PC-3 (cell line): ENCODE measurements at regions not wholly inside any gene's neighbourhood (a gene's known extent, or its start where the extent isn't known, plus 50 kb on each side); places are given as distances from the start of the nearest gene placed in this dataset.

ENCODE experiments used
- ATAC-seq: fragments of 200-7000 bp; cut with Tn5 transposase; 2 replicates; pipeline ENCODE4 v1.9.1; 2020; ENCODE audit warnings: mild to moderate bottlenecking, moderate library complexity
- BruUV-seq: library from RNA; stranded (reverse); fragments of 400-500 nt; replicated peaks from 2 replicates; lab custom pipeline; 2021; lab: Mats Ljungman, UMichigan
- CTCF ChIA-PET: fragments of 300-600 bp; sonication (Branson Sonifier 250); formaldehyde crosslinking; loops from one replicate; lab custom pipeline; 2022; ENCODE audit warnings: antibody characterized with exemption; lab: Charles Lee
- POLR2A ChIA-PET: fragments of 300-600 bp; sonication (Branson Sonifier 250); formaldehyde crosslinking; loops from one replicate; lab custom pipeline; 2022; ENCODE audit warnings: antibody characterized with exemption; ENCODE audit not compliant: unreplicated experiment; lab: Charles Lee
- DNase-seq: peaks from one replicate; pipeline ENCODE4 v3.0.0-alpha.2; 2015
- H2AFZ ChIP-seq: fragments of 300-600 bp; sonication (generic); 2 replicates; pipeline ENCODE4 v1.6.0; 2016; ENCODE audit warnings: antibody characterized with exemption, low read length
- H3F3A ChIP-seq: fragments of 300-600 bp; sonication (generic); one replicate; pipeline ENCODE4 v1.6.0; 2017; ENCODE audit warnings: antibody characterized with exemption, low read length, control low read depth, mild to moderate bottlenecking; ENCODE audit not compliant: unreplicated experiment
- H3K27ac ChIP-seq: fragments of 300-600 bp; sonication (generic); 2 replicates; pipeline ENCODE4 v1.5.1; 2016; ENCODE audit warnings: mild to moderate bottlenecking, low read length
- H3K27me3 ChIP-seq: fragments of 300-600 bp; sonication (generic); 2 replicates; pipeline ENCODE4 v1.6.1; 2016; ENCODE audit warnings: low read length, mixed read lengths
- H3K36me3 ChIP-seq: fragments of 300-600 bp; sonication (generic); 2 replicates; pipeline ENCODE4 v1.6.1; 2016; ENCODE audit warnings: low read depth, mixed run types, low read length, mixed read lengths
- H3K4me1 ChIP-seq: fragments of 300-600 bp; sonication (generic); 2 replicates; pipeline ENCODE4 v1.5.1; 2016; ENCODE audit warnings: low read length; ENCODE audit not compliant: insufficient read depth
- H3K4me2 ChIP-seq: fragments of 300-600 bp; sonication (generic); 2 replicates; pipeline ENCODE4 v1.6.0; 2016; ENCODE audit warnings: low read length
- H3K4me3 ChIP-seq: fragments of 300-600 bp; sonication (generic); 2 replicates; pipeline ENCODE4 v1.5.1; 2016; ENCODE audit warnings: mild to moderate bottlenecking, low read length, mixed read lengths
- H3K79me2 ChIP-seq: fragments of 300-600 bp; sonication (generic); 2 replicates; pipeline ENCODE4 v1.6.1; 2017; ENCODE audit warnings: low read length, mixed read lengths
- H3K9ac ChIP-seq: fragments of 300-600 bp; sonication (generic); 2 replicates; pipeline ENCODE4 v1.6.0; 2016; ENCODE audit warnings: mild to moderate bottlenecking, low read length
- H3K9me2 ChIP-seq: fragments of 300-600 bp; sonication (generic); replicated peaks from 2 replicates; pipeline ENCODE4 v1.6.1; 2016; ENCODE audit warnings: mixed run types, low read length, mixed read lengths
- H3K9me3 ChIP-seq: fragments of 300-600 bp; sonication (generic); 2 replicates; pipeline ENCODE4 v1.6.1; 2016; ENCODE audit warnings: low read length, mixed read lengths
- H4K20me1 ChIP-seq: fragments of 300-600 bp; sonication (generic); 2 replicates; pipeline ENCODE4 v1.6.1; 2016; ENCODE audit warnings: low read length, mixed read lengths
- CTCF ChIP-seq: fragments of 300-600 bp; sonication (generic); conservative IDR thresholded peaks from 2 replicates; pipeline ENCODE4 v1.5.1; 2017; ENCODE audit warnings: antibody characterized with exemption, low read depth, mild to moderate bottlenecking, low read length
- EZH2 ChIP-seq: fragments of 300-600 bp; sonication (generic); IDR thresholded peaks from one replicate; pipeline ENCODE4 v1.6.1; 2017; ENCODE audit warnings: antibody characterized with exemption, mild to moderate bottlenecking, low read length; ENCODE audit not compliant: unreplicated experiment
- EZH2phosphoT487 ChIP-seq: fragments of 300-600 bp; sonication (generic); IDR thresholded peaks from 2 replicates; pipeline ENCODE4 v1.6.1; 2018; ENCODE audit warnings: mild to moderate bottlenecking, antibody characterized with exemption, low read length, borderline replicate concordance
- intact Hi-C: fragments of 100-400 bp; cut with micrococcal nuclease; formaldehyde crosslinking; loops from 2 replicates; pipeline ENCODE4 v1.9.0; 2023

GRCh38 chr5:114101153-114101552, 260.7 kb upstream of the KCNN2 start:
- intact Hi-C loops, result no loop called here
- no peaks in the 10 kb centered on the region for H3K9me3 ChIP-seq
- H3K27ac ChIP-seq, result no peak overlapping the region
- no peaks in the 10 kb centered on the region for H3K9me2 ChIP-seq
- DNase-seq, result peak; percentile 64
- H3K79me2 ChIP-seq, result no peaks in the 10 kb centered on the region
- ChIA-PET CTCF (no interaction called here), POLR2A (no interaction called here)
- H3K4me3 ChIP-seq, result no peak overlapping the region
- H3K36me3 ChIP-seq, result no peaks in the 10 kb centered on the region
- no TSS peak for BruUV-seq
- no peak overlapping the region for H2AFZ ChIP-seq
- peak; percentile 50 for ATAC-seq
- H4K20me1 ChIP-seq, result no peaks in the 10 kb centered on the region
- H3K4me2 ChIP-seq, result no peak overlapping the region
- no peaks in the 10 kb centered on the region for H3K4me1 ChIP-seq
- no peaks in the 10 kb centered on the region for H3F3A ChIP-seq
- H3K9ac ChIP-seq, result no peak overlapping the region
- peaks cover 7% of the 10 kb centered on the region for H3K27me3 ChIP-seq
- TF ChIP-seq EZH2phosphoT487 (no peak), CTCF (peak; percentile 59)

GRCh38 chr5:114113604-114114003, 248.3 kb upstream of the KCNN2 start:
- TF ChIP-seq EZH2phosphoT487 (no peak), EZH2 (no peak), CTCF (no peak)
- Histone ChIP-seq H4K20me1 (no peaks in the 10 kb centered on the region), H3K4me3 (no peak overlapping the region), H2AFZ (no peak overlapping the region), H3K4me1 (no peaks in the 10 kb centered on the region), H3K36me3 (no peaks in the 10 kb centered on the region), H3K9ac (no peak overlapping the region), H3K79me2 (no peaks in the 10 kb centered on the region), H3K4me2 (no peak overlapping the region), H3K9me2 (no peaks in the 10 kb centered on the region), H3K27ac (no peak overlapping the region), H3K9me3 (no peaks in the 10 kb centered on the region), H3K27me3 (peaks cover 4% of the 10 kb centered on the region; the same call in 1 of the 2 replicates), H3F3A (no peaks in the 10 kb centered on the region)
- ATAC-seq (no peak), DNase-seq (no peak)
- POLR2A ChIA-PET, result no interaction called here
- CTCF ChIA-PET, result no interaction called here
- no TSS peak for BruUV-seq
- intact Hi-C loops, result loop anchor here (10.0 kb wide), 1 partner anchor 111 kb away; no protein-coding TSS in a partner anchor

GRCh38 chr5:114116981-114117380, 244.9 kb upstream of the KCNN2 start:
- H2AFZ ChIP-seq, result no peak overlapping the region
- ChIA-PET POLR2A (no interaction called here), CTCF (no interaction called here)
- no peak overlapping the region for H3K27ac ChIP-seq
- H3F3A ChIP-seq, result no peaks in the 10 kb centered on the region
- no peak for DNase-seq
- peaks cover 4% of the 10 kb centered on the region; the same call in 1 of the 2 replicates for H3K27me3 ChIP-seq
- H4K20me1 ChIP-seq, result no peaks in the 10 kb centered on the region
- no TSS peak for BruUV-seq
- no peaks in the 10 kb centered on the region for H3K36me3 ChIP-seq
- H3K4me2 ChIP-seq, result no peak overlapping the region
- intact Hi-C loops, result loop anchor here (10.0 kb wide), 1 partner anchor 108 kb away; no protein-coding TSS in a partner anchor
- no peaks in the 10 kb centered on the region for H3K79me2 ChIP-seq
- ATAC-seq, result no peak
- no peak overlapping the region for H3K4me3 ChIP-seq
- TF ChIP-seq EZH2, result no peak
- no peak for TF ChIP-seq EZH2phosphoT487
- TF ChIP-seq CTCF, result no peak
- H3K9me2 ChIP-seq, result no peaks in the 10 kb centered on the region
- H3K4me1 ChIP-seq, result no peaks in the 10 kb centered on the region
- no peak overlapping the region for H3K9ac ChIP-seq
- no peaks in the 10 kb centered on the region for H3K9me3 ChIP-seq
